Activated naive CD8-positive, alpha-beta T cell treated with anti-CD3 and anti-CD28 coated beads, Interleukin-2, amount 50 U/mL, for 24 hours (primary cell): ENCODE measurements at regions not wholly inside any gene's neighbourhood (a gene's known extent, or its start where the extent isn't known, plus 50 kb on each side); places are given as distances from the start of the nearest gene placed in this dataset.

Experiments
- ATAC-seq: fragments of 150-1000 bp; cut with Tn5 transposase; one replicate; pipeline ENCODE4 v1.10.0; 2021
- DNase-seq: peaks from one replicate; pipeline ENCODE4 v3.0.0; 2021
- H3K27ac Mint-ChIP-seq: one replicate; pipeline ENCODE4 v1.8.0; 2021; ENCODE audit warnings: mild to moderate bottlenecking, mixed read lengths
- H3K27me3 Mint-ChIP-seq: one replicate; pipeline ENCODE4 v1.8.0; 2021; ENCODE audit warnings: mixed read lengths
- H3K36me3 Mint-ChIP-seq: one replicate; pipeline ENCODE4 v1.8.0; 2021; ENCODE audit warnings: low read depth, mixed read lengths
- H3K4me1 Mint-ChIP-seq: one replicate; pipeline ENCODE4 v1.8.0; 2021; ENCODE audit warnings: mixed read lengths
- H3K4me3 Mint-ChIP-seq: one replicate; pipeline ENCODE4 v1.8.0; 2021; ENCODE audit warnings: mild to moderate bottlenecking, moderate library complexity, mixed read lengths
- H3K9me3 Mint-ChIP-seq: one replicate; pipeline ENCODE4 v1.8.0; 2021; ENCODE audit warnings: mixed read lengths

GRCh38 chr5:66353186-66353585 is 209.1 kb downstream of the SREK1 start:
- Mint-ChIP-seq H3K4me3 (no peak overlapping the region), H3K36me3 (no peaks in the 10 kb centered on the region), H3K27me3 (no peaks in the 10 kb centered on the region), H3K27ac (no peak overlapping the region), H3K9me3 (no peaks in the 10 kb centered on the region), H3K4me1 (no peaks in the 10 kb centered on the region)
- ATAC-seq = no peak
- no peak for DNase-seq

- Mint-ChIP-seq H3K27ac (no peak overlapping the region), H3K9me3 (no peaks in the 10 kb centered on the region), H3K27me3 (no peaks in the 10 kb centered on the region), H3K36me3 (no peaks in the 10 kb centered on the region), H3K4me3 (no peak overlapping the region), H3K4me1 (no peaks in the 10 kb centered on the region)
- DNase-seq = no peak
- no peak for ATAC-seq
These were observed 210.3 kb downstream of the SREK1 start for GRCh38 chr5:66354422-66354821.

- Mint-ChIP-seq H3K4me3 (no peak overlapping the region), H3K9me3 (no peaks in the 10 kb centered on the region), H3K36me3 (no peaks in the 10 kb centered on the region), H3K27me3 (no peaks in the 10 kb centered on the region), H3K4me1 (no peaks in the 10 kb centered on the region), H3K27ac (no peak overlapping the region)
- DNase-seq (no peak), ATAC-seq (no peak)
These were observed 212.0 kb downstream of the SREK1 start for GRCh38 chr5:66356011-66356565.

- Mint-ChIP-seq H3K4me1 (no peaks in the 10 kb centered on the region), H3K27me3 (peaks cover 5% of the 10 kb centered on the region), H3K36me3 (no peaks in the 10 kb centered on the region), H3K9me3 (no peaks in the 10 kb centered on the region), H3K4me3 (no peak overlapping the region), H3K27ac (no peak overlapping the region)
- ATAC-seq (no peak), DNase-seq (no peak)
These were observed 214.6 kb downstream of the SREK1 start for GRCh38 chr5:66358741-66359140.

- Mint-ChIP-seq H3K9me3 (no peaks in the 10 kb centered on the region), H3K27ac (no peak overlapping the region), H3K27me3 (peaks cover 8% of the 10 kb centered on the region), H3K4me3 (no peak overlapping the region), H3K4me1 (no peaks in the 10 kb centered on the region), H3K36me3 (no peaks in the 10 kb centered on the region)
- DNase-seq = no peak
- ATAC-seq = no peak
These were observed 217.0 kb downstream of the SREK1 start for GRCh38 chr5:66361070-66361469.

GRCh38 chr5:66362046-66362445 is 217.9 kb downstream of the SREK1 start:
- no peaks in the 10 kb centered on the region for H3K4me1 Mint-ChIP-seq
- H3K4me3 Mint-ChIP-seq = no peak overlapping the region
- H3K36me3 Mint-ChIP-seq = no peaks in the 10 kb centered on the region
- H3K27ac Mint-ChIP-seq = no peak overlapping the region
- H3K9me3 Mint-ChIP-seq = no peaks in the 10 kb centered on the region
- ATAC-seq (no peak), DNase-seq (no peak)
- peaks cover 8% of the 10 kb centered on the region for H3K27me3 Mint-ChIP-seq

- DNase-seq (no peak), ATAC-seq (no peak)
- H3K27ac Mint-ChIP-seq = no peak overlapping the region
- peaks cover 8% of the 10 kb centered on the region for H3K27me3 Mint-ChIP-seq
- no peaks in the 10 kb centered on the region for H3K9me3 Mint-ChIP-seq
- no peaks in the 10 kb centered on the region for H3K4me1 Mint-ChIP-seq
- H3K4me3 Mint-ChIP-seq = no peak overlapping the region
- H3K36me3 Mint-ChIP-seq = no peaks in the 10 kb centered on the region
These were observed 218.6 kb downstream of the SREK1 start for GRCh38 chr5:66362687-66363086.

- Mint-ChIP-seq H3K36me3 (no peaks in the 10 kb centered on the region), H3K4me3 (no peak overlapping the region), H3K27ac (no peak overlapping the region), H3K4me1 (no peaks in the 10 kb centered on the region), H3K9me3 (no peaks in the 10 kb centered on the region), H3K27me3 (peaks cover 8% of the 10 kb centered on the region)
- ATAC-seq (no peak), DNase-seq (no peak)
These were observed 219.0 kb downstream of the SREK1 start for GRCh38 chr5:66363097-66363496.

- Mint-ChIP-seq H3K27me3 (peaks cover 8% of the 10 kb centered on the region), H3K27ac (no peak overlapping the region), H3K36me3 (no peaks in the 10 kb centered on the region), H3K9me3 (no peaks in the 10 kb centered on the region), H3K4me3 (no peak overlapping the region), H3K4me1 (no peaks in the 10 kb centered on the region)
- no peak for ATAC-seq
- DNase-seq = no peak
These were observed 220.1 kb downstream of the SREK1 start for GRCh38 chr5:66364186-66364585.

GRCh38 chr5:66365981-66366380 is 221.9 kb downstream of the SREK1 start:
- DNase-seq (no peak), ATAC-seq (no peak)
- peaks cover 8% of the 10 kb centered on the region for H3K27me3 Mint-ChIP-seq
- H3K27ac Mint-ChIP-seq = no peak overlapping the region
- H3K4me3 Mint-ChIP-seq = no peak overlapping the region
- no peaks in the 10 kb centered on the region for H3K9me3 Mint-ChIP-seq
- H3K36me3 Mint-ChIP-seq = no peaks in the 10 kb centered on the region
- H3K4me1 Mint-ChIP-seq = no peaks in the 10 kb centered on the region

GRCh38 chr5:66367814-66368541 is 223.9 kb downstream of the SREK1 start:
- peaks cover 4% of the 10 kb centered on the region for H3K27me3 Mint-ChIP-seq
- no peak overlapping the region for H3K4me3 Mint-ChIP-seq
- ATAC-seq (no peak), DNase-seq (no peak)
- no peaks in the 10 kb centered on the region for H3K9me3 Mint-ChIP-seq
- no peaks in the 10 kb centered on the region for H3K4me1 Mint-ChIP-seq
- no peaks in the 10 kb centered on the region for H3K36me3 Mint-ChIP-seq
- no peak overlapping the region for H3K27ac Mint-ChIP-seq

GRCh38 chr5:66368811-66369210 is 224.7 kb downstream of the SREK1 start:
- H3K4me3 Mint-ChIP-seq = no peak overlapping the region
- no peaks in the 10 kb centered on the region for H3K4me1 Mint-ChIP-seq
- ATAC-seq = no peak
- no peaks in the 10 kb centered on the region for H3K9me3 Mint-ChIP-seq
- peaks cover 2% of the 10 kb centered on the region for H3K27me3 Mint-ChIP-seq
- H3K27ac Mint-ChIP-seq = no peak overlapping the region
- DNase-seq = no peak
- no peaks in the 10 kb centered on the region for H3K36me3 Mint-ChIP-seq

GRCh38 chr5:66377747-66378146 is 218.4 kb upstream of the MAST4 start:
- ATAC-seq (no peak), DNase-seq (no peak)
- no peaks in the 10 kb centered on the region for H3K36me3 Mint-ChIP-seq
- no peak overlapping the region for H3K27ac Mint-ChIP-seq
- H3K4me1 Mint-ChIP-seq = no peaks in the 10 kb centered on the region
- H3K4me3 Mint-ChIP-seq = no peak overlapping the region
- H3K9me3 Mint-ChIP-seq = peaks cover 12% of the 10 kb centered on the region
- H3K27me3 Mint-ChIP-seq = peaks cover 8% of the 10 kb centered on the region

- ATAC-seq = no peak
These were observed 217.8 kb upstream of the MAST4 start for GRCh38 chr5:66378407-66378806.

GRCh38 chr5:66382152-66382551 is 214.0 kb upstream of the MAST4 start:
- peaks cover 6% of the 10 kb centered on the region for H3K27me3 Mint-ChIP-seq
- no peak for DNase-seq
- no peak for ATAC-seq
- H3K36me3 Mint-ChIP-seq = no peaks in the 10 kb centered on the region
- H3K4me3 Mint-ChIP-seq = no peak overlapping the region
- peaks cover 12% of the 10 kb centered on the region for H3K9me3 Mint-ChIP-seq
- H3K4me1 Mint-ChIP-seq = no peaks in the 10 kb centered on the region
- H3K27ac Mint-ChIP-seq = no peak overlapping the region

More at GRCh38 chr5:66378407-66378806, 217.8 kb upstream of the MAST4 start:
- Mint-ChIP-seq H3K36me3 (no peaks in the 10 kb centered on the region), H3K4me1 (no peaks in the 10 kb centered on the region), H3K27ac (no peak overlapping the region), H3K9me3 (peaks cover 12% of the 10 kb centered on the region), H3K4me3 (no peak overlapping the region), H3K27me3 (peaks cover 8% of the 10 kb centered on the region)
- DNase-seq = no peak
